Mesendoderm (in vitro differentiated cells): ENCODE measurements at regions not wholly inside any gene's neighbourhood (a gene's known extent, or its start where the extent isn't known, plus 50 kb on each side); places are given as distances from the start of the nearest gene placed in this dataset.

ENCODE experiments used
- DNase-seq: peaks from one replicate; pipeline ENCODE4 v3.0.0; 2013
- H2AK5ac ChIP-seq: 2 replicates; pipeline ENCODE4 v1.6.1; 2013; ENCODE audit warnings: low read length, inconsistent platforms
- H2BK120ac ChIP-seq: 2 replicates; pipeline ENCODE4 v1.6.1; 2013; ENCODE audit warnings: low read depth, mild to moderate bottlenecking, low read length, moderate library complexity, mixed read lengths
- H2BK15ac ChIP-seq: replicated peaks from 2 replicates; pipeline ENCODE4 v1.6.1; 2013; ENCODE audit warnings: low read depth, mild to moderate bottlenecking, moderate library complexity
- H2BK5ac ChIP-seq: 2 replicates; pipeline ENCODE4 v1.6.1; 2013; ENCODE audit warnings: low read length, inconsistent platforms
- H3K18ac ChIP-seq: 2 replicates; pipeline ENCODE4 v1.6.1; 2013; ENCODE audit warnings: mild to moderate bottlenecking, low read length, mixed read lengths
- H3K23ac ChIP-seq: one replicate; pipeline ENCODE4 v1.6.1; 2013; ENCODE audit warnings: low read length
- H3K27ac ChIP-seq: 2 replicates; pipeline ENCODE4 v1.5.1; 2013; ENCODE audit warnings: low read depth, mild to moderate bottlenecking, inconsistent platforms, low read length, moderate library complexity
- H3K27me3 ChIP-seq: 2 replicates; pipeline ENCODE4 v1.6.1; 2013; ENCODE audit warnings: low read length, control low read depth, mild to moderate bottlenecking, inconsistent platforms; ENCODE audit not compliant: insufficient read depth, poor library complexity
- H3K36me3 ChIP-seq: 2 replicates; pipeline ENCODE4 v1.6.1; 2013; ENCODE audit warnings: low read length, inconsistent platforms; ENCODE audit not compliant: control insufficient read depth, insufficient read depth
- H3K4ac ChIP-seq: one replicate; pipeline ENCODE4 v1.6.1; 2013; ENCODE audit warnings: low read depth, mild to moderate bottlenecking, low read length, moderate library complexity
- H3K4me1 ChIP-seq: 2 replicates; pipeline ENCODE4 v1.6.1; 2013; ENCODE audit warnings: low read depth, low read length, inconsistent platforms; ENCODE audit not compliant: control insufficient read depth
- H3K4me2 ChIP-seq: 2 replicates; pipeline ENCODE4 v1.6.1; 2013; ENCODE audit warnings: low read length
- H3K4me3 ChIP-seq: 2 replicates; pipeline ENCODE4 v1.5.1; 2013; ENCODE audit warnings: mild to moderate bottlenecking, low read length
- H3K56ac ChIP-seq: one replicate; pipeline ENCODE4 v1.6.1; 2013; ENCODE audit warnings: low read length
- H3K79me1 ChIP-seq: 2 replicates; pipeline ENCODE4 v1.6.1; 2013; ENCODE audit warnings: low read length, inconsistent platforms
- H3K79me2 ChIP-seq: 2 replicates; pipeline ENCODE4 v1.6.1; 2013; ENCODE audit warnings: mild to moderate bottlenecking, low read length; ENCODE audit not compliant: control insufficient read depth, insufficient read depth
- H3K9ac ChIP-seq: 2 replicates; pipeline ENCODE4 v1.6.1; 2013; ENCODE audit warnings: low read length, inconsistent platforms
- H4K5ac ChIP-seq: one replicate; pipeline ENCODE4 v1.6.1; 2013; ENCODE audit warnings: low read length
- H4K8ac ChIP-seq: one replicate; pipeline ENCODE4 v1.6.1; 2013; ENCODE audit warnings: low read depth, mild to moderate bottlenecking, control low read depth, low read length, moderate library complexity
- WGBS: extraction: QIAGEN DNeasy Blood & Tissue Kit; methylation state at CpG from one replicate; pipeline ENCODE4 v1.1.7; 2013; ENCODE audit warnings: low lambda C conversion rate, missing lambda C conversion rate; ENCODE audit not compliant: insufficient coverage; ENCODE audit errors: extremely low coverage; 5-methylcytosine and 5-hydroxymethylcytosine counted together

DNA sequence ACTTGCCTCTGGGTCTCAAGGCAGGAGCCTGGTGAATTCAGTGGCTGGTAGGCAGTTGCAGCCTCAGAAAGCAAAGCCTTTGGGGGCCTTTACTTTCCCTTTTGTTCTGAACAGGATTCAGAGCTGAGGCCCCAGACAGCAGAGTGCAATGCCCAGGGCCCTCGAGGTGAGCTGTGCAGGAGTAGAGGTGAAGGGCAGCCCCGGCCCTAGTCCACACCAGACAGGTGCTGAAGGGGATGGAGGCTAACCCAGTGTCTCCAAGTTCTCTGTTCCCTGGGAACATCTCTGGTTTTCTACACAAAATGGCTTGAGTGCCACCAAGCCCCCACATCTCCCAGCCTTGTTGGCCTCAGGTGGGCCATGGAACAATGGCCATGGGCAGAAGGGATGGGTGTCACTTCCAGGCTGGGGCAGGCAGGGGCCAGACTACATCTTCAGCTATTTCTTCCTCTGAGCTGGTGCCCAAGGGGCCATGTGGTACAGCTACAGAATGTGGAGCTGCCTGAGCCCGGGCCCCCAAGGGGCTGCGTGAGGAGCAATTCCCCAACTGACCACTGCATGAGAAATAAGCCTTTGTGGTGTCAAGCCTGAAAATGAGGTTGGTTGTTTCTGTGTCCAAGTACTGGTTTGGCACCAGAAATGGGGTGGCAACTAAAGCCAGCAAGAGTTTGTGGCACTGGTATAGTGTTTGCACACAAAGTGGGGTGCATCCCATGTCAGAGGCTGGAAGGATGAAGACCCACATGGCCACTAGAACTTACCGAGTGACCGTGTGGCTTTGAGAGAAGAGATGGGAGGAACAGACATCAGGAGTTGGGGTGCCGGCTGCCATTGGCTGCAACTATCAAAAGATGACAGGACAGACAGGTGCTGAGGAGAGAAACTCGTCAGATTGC is 57.8 kb downstream of the BARX1 start:
- Histone ChIP-seq H3K56ac (no peak overlapping the region), H3K4me1 (no peaks in the 10 kb centered on the region), H3K79me2 (no peaks in the 10 kb centered on the region), H3K27me3 (no peaks in the 10 kb centered on the region), H4K5ac (no peak overlapping the region), H3K4me3 (no peak overlapping the region), H3K79me1 (no peaks in the 10 kb centered on the region), H4K8ac (no peak overlapping the region), H2BK15ac (no peak overlapping the region), H3K4me2 (no peak overlapping the region), H2AK5ac (no peak overlapping the region), H3K9ac (no peak overlapping the region), H2BK5ac (no peak overlapping the region), H3K36me3 (no peaks in the 10 kb centered on the region), H3K27ac (no peak overlapping the region), H3K4ac (no peak overlapping the region), H3K23ac (no peak overlapping the region), H3K18ac (no peak overlapping the region), H2BK120ac (no peak overlapping the region)
- WGBS: no CpG with 5 or more reads among the region's 8 CpGs
- DNase-seq: no peak

DNA sequence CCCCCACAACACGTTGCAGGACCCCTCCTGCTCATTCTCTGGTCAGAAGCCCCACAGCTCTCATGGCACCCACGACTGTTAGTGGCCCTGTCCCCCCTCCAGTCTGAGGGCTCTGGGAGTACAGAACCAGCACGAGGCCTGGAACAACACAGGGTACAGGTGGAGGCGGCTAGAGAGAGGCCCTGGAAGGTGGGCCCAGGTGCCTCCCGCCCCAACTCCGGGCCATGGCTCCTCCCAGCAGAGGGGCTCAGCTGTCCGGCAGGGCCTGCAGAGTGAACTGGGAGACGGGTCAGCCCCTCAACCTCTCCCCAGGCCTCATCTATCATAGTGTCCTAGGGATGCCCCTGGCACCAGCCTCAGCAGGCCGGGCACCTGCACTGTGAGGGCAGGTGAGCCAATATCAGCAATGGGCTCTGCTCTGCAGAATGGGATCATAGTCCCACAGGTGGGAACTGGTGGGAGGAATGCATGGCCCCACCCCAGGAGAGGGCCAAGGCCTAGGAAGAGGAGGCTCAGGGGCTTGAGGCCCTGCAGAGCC is 58.6 kb downstream of the BARX1 start:
- Histone ChIP-seq H4K5ac (no peak overlapping the region), H3K56ac (no peak overlapping the region), H3K9ac (no peak overlapping the region), H2BK120ac (no peak overlapping the region), H3K79me1 (no peaks in the 10 kb centered on the region), H2AK5ac (no peak overlapping the region), H3K23ac (no peak overlapping the region), H3K27me3 (no peaks in the 10 kb centered on the region), H3K27ac (no peak overlapping the region), H3K36me3 (no peaks in the 10 kb centered on the region), H2BK15ac (no peak overlapping the region), H2BK5ac (no peak overlapping the region), H3K4ac (no peak overlapping the region), H3K79me2 (no peaks in the 10 kb centered on the region), H3K4me1 (no peaks in the 10 kb centered on the region), H4K8ac (no peak overlapping the region), H3K4me2 (no peak overlapping the region), H3K18ac (no peak overlapping the region), H3K4me3 (no peak overlapping the region)
- no CpG with 5 or more reads among the region's 9 CpGs for WGBS
- no peak for DNase-seq

DNA sequence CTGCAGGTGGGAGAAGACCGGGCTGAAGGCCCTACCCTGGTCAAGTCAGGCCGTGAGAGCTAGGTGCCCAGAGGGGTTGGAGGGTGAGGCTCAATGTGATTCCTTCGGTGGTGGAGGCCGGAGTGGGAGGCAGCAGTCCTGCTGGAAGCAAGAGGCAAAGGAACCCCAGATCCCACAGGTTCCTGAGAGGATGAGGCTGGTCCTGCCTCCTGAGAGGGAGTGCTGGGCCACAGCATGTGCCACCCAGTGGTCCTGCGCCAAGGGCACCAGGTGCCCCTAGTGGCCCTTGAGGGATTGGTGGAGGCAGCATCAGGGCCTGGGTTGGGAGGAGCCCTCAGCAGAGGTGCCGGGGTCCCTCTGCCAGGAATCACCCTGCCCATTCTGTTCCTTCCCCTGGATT is 59.1 kb downstream of the BARX1 start:
- Histone ChIP-seq H2BK120ac (no peak overlapping the region), H2AK5ac (no peak overlapping the region), H3K27ac (no peak overlapping the region), H3K9ac (no peak overlapping the region), H3K4me2 (no peak overlapping the region), H2BK5ac (no peak overlapping the region), H3K36me3 (no peaks in the 10 kb centered on the region), H3K56ac (no peak overlapping the region), H3K4me1 (no peaks in the 10 kb centered on the region), H4K5ac (no peak overlapping the region), H2BK15ac (no peak overlapping the region), H3K18ac (no peak overlapping the region), H3K4ac (no peak overlapping the region), H3K23ac (no peak overlapping the region), H4K8ac (no peak overlapping the region), H3K79me1 (no peaks in the 10 kb centered on the region), H3K27me3 (no peaks in the 10 kb centered on the region), H3K79me2 (no peaks in the 10 kb centered on the region), H3K4me3 (no peak overlapping the region)
- no CpG with 5 or more reads among the region's 6 CpGs for WGBS
- no peak for DNase-seq

DNA sequence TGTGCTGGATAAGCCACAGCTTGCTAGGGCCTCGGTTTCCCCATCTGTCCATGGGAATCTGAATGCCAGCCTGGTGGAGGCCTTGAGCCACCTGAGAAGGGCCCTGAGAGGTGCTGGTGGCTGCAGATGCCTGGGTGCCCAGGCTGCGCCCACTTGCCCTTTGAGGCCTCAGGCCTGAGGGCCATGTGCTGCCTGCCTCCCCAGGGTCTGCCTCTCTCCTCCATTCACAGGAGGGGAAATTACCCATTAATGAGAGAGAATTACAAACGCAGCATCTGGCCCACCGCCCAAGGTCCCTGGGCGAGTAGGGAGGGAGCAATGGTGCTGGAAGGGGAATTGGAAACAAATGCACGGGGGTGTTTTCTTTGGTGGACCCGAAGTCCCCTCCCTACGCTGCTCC is 59.6 kb downstream of the BARX1 start:
- no peak overlapping the region for H3K4me3 ChIP-seq
- H3K27me3 ChIP-seq: no peaks in the 10 kb centered on the region
- no peak overlapping the region for H3K27ac ChIP-seq
- H3K4me2 ChIP-seq: no peak overlapping the region
- H4K5ac ChIP-seq: no peak overlapping the region
- DNase-seq: no peak
- no peak overlapping the region for H4K8ac ChIP-seq
- no peak overlapping the region for H2AK5ac ChIP-seq
- H2BK120ac ChIP-seq: no peak overlapping the region
- no peaks in the 10 kb centered on the region for H3K79me2 ChIP-seq
- no peak overlapping the region for H3K18ac ChIP-seq
- no peak overlapping the region for H3K9ac ChIP-seq
- WGBS: no CpG with 5 or more reads among the region's 8 CpGs
- H3K56ac ChIP-seq: no peak overlapping the region
- no peak overlapping the region for H3K23ac ChIP-seq
- H3K4ac ChIP-seq: no peak overlapping the region
- no peaks in the 10 kb centered on the region for H3K4me1 ChIP-seq
- H2BK15ac ChIP-seq: no peak overlapping the region
- H3K36me3 ChIP-seq: no peaks in the 10 kb centered on the region
- no peak overlapping the region for H2BK5ac ChIP-seq
- no peaks in the 10 kb centered on the region for H3K79me1 ChIP-seq

DNA sequence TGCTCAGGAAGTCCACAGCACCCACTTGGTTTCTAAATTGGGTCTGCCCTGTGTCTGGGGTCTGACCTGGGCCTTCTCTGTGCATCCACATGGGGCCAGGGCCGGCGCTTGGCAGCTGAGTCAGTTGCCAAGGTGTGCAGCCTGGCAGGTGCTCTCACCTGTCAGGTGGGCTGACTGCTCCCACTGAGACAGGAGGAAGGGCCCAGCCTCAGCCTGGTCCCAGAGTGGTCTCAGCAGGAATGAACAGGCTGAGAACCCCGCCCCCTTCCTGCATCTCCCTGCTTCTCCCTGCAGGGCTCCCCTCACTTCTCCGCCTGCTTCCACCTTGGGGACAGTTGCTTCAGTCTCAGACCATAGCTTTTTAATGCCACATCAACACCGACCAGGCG is 60.5 kb downstream of the BARX1 start:
- Histone ChIP-seq H3K4me3 (no peak overlapping the region), H3K36me3 (no peaks in the 10 kb centered on the region), H3K79me1 (no peaks in the 10 kb centered on the region), H4K5ac (no peak overlapping the region), H3K9ac (no peak overlapping the region), H4K8ac (no peak overlapping the region), H2BK5ac (no peak overlapping the region), H3K4me1 (no peaks in the 10 kb centered on the region), H3K4me2 (no peak overlapping the region), H3K23ac (no peak overlapping the region), H3K27me3 (no peaks in the 10 kb centered on the region), H2AK5ac (no peak overlapping the region), H3K18ac (no peak overlapping the region), H3K79me2 (no peaks in the 10 kb centered on the region), H2BK120ac (no peak overlapping the region), H3K56ac (no peak overlapping the region), H3K4ac (no peak overlapping the region), H3K27ac (no peak overlapping the region), H2BK15ac (no peak overlapping the region)
- no peak for DNase-seq
- WGBS: no CpG with 5 or more reads among the region's 6 CpGs
